ENCODE measurements at regions not wholly inside any gene's neighbourhood (a gene's known extent, or its start where the extent isn't known, plus 50 kb on each side); places are given as distances from the start of the nearest gene placed in this dataset.
"Not testable (repeated sequence)": the region's sequence is repeated elsewhere in the genome, so short reads cannot be mapped to it uniquely, and the experiment has no call there.

- Histone ChIP-seq H3K27me3 (no peaks in the 10 kb centered on the region), H3K27ac (no peak overlapping the region), H3K4me1 (peaks cover 5% of the 10 kb centered on the region), H3K4me3 (no peak overlapping the region), H3K36me3 (no peaks in the 10 kb centered on the region), H3K9me3 (no peaks in the 10 kb centered on the region)
- no peak for DNase-seq (ENCODE audit: low spot score in 2 of 2)
- TF ChIP-seq EP300 (IDR thresholded peaks at IDR 0.05) (no peak), POLR2AphosphoS5 (IDR thresholded peaks at IDR 0.05) (no peak), POLR2A (IDR thresholded peaks at IDR 0.05) (no peak), CTCF (IDR thresholded peaks at IDR 0.05) (no peak)
- 81% methylated on average over 2 of the region's 2 CpGs for WGBS
These were observed 106.7 kb downstream of the ZIC4 start for GRCh38 chr3:147299656-147300055.

GRCh38 chr3:147298511-147298982, 107.8 kb downstream of the ZIC4 start:
- no peak for DNase-seq (ENCODE audit: low spot score in 2 of 2)
- Histone ChIP-seq H3K9me3 (no peaks in the 10 kb centered on the region), H3K27me3 (no peaks in the 10 kb centered on the region), H3K4me1 (peaks cover 5% of the 10 kb centered on the region), H3K4me3 (no peak overlapping the region), H3K27ac (no peak overlapping the region), H3K36me3 (no peaks in the 10 kb centered on the region)
- no peak for TF ChIP-seq POLR2A (IDR thresholded peaks at IDR 0.05)
- WGBS: 7% methylated on average over 4 of the region's 4 CpGs

DNA sequence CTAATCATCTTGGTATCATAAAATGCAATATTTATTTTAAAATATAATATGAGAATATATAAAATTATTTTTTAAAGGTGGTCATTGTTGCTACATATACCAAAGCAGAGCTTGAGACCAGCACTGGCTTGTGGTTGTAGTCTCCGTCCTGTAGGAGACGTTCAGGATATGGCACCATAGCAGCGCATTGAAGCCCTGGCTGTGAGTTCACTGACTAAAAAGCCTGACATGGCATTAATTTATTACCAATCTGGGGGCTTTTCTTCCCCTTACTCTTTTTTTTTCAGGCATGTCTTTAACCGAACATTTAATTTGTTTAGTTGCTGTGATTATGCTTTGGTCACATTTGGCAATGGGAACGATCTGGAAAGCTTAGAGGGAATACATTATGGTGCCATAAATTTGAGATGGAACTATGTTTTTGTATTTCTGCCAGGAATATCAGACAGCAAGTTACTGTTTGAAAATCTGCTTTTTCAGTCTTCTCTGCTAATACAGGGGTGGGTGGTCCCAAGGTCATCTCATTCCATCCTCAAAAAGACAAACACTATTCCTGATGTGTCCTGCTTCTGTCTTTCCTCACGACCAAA, 108.5 kb downstream of the ZIC4 start:
- H3K9me3 ChIP-seq: no peaks in the 10 kb centered on the region
- 63% methylated on average over 6 of the region's 6 CpGs for WGBS

DNA sequence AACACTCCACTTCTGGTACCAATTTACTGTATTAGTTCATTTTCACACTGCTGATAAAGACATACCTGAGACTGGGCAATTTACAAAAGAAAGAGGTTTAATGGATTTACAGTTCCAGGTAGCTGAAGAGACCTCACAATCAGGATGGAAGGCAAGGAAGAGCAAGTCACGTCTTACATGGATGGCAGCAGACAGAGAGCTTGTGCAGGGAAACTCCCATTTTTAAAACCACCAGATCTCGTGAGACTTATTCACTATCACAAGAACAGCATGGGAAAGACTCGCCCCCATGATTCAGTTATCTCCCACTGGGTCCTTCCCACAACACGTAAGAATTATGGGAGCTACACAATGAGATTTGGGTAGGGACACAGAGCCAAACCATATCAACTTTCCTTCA, 119.0 kb downstream of the ZIC4 start:
- H3K27ac ChIP-seq; H3K9me3 ChIP-seq; H3K4me1 ChIP-seq; DNase-seq (ENCODE audit: low spot score in 2 of 2); H3K36me3 ChIP-seq; H3K4me3 ChIP-seq; H3K27me3 ChIP-seq: not testable (repeated sequence)
- 85% methylated on average over 4 of the region's 4 CpGs for WGBS

More for the DNA sequence above, 108.5 kb downstream of the ZIC4 start:
- H3K27me3 ChIP-seq: no peaks in the 10 kb centered on the region
- H3K4me3 ChIP-seq: no peak overlapping the region
- DNase-seq (ENCODE audit: low spot score in 2 of 2): no peak
- no peak overlapping the region for H3K27ac ChIP-seq
- no peaks in the 10 kb centered on the region for H3K36me3 ChIP-seq
- TF ChIP-seq CTCF (IDR thresholded peaks at IDR 0.05) (no peak), POLR2A (IDR thresholded peaks at IDR 0.05) (no peak), EP300 (IDR thresholded peaks at IDR 0.05) (no peak), POLR2AphosphoS5 (IDR thresholded peaks at IDR 0.05) (no peak)
- H3K4me1 ChIP-seq: peaks cover 5% of the 10 kb centered on the region

DNA sequence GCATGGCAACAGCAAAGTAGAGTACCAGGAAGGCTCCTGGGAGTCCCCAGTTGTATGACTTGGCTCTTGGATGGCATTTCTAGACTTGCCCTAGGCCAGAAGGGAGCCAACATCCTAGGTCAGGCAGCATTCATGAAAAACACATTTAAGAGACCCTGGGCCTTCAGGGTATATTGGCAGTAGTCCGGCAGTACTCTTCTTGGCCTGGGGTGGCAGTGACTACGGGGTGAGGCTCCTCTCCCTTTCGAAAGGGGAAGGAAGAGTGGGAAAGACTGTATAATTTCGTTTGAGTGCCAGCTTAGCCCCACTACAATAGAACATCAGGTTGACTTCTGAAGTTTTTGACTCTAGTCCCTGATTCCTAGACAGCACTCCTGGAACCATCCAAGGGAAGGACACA, 136.4 kb downstream of the ZIC4 start:
- no peak for DNase-seq (ENCODE audit: low spot score in 2 of 2)
- H3K27me3 ChIP-seq: no peaks in the 10 kb centered on the region
- H3K4me1 ChIP-seq: no peaks in the 10 kb centered on the region
- no peaks in the 10 kb centered on the region for H3K36me3 ChIP-seq
- TF ChIP-seq POLR2AphosphoS5 (IDR thresholded peaks at IDR 0.05) (no peak), CTCF (IDR thresholded peaks at IDR 0.05) (no peak), EP300 (IDR thresholded peaks at IDR 0.05) (no peak), POLR2A (IDR thresholded peaks at IDR 0.05) (no peak)
- WGBS: 70% methylated on average over 4 of the region's 4 CpGs
- H3K4me3 ChIP-seq: no peak overlapping the region
- no peak overlapping the region for H3K27ac ChIP-seq
- peaks cover 4% of the 10 kb centered on the region for H3K9me3 ChIP-seq

- 88% methylated on average over 3 of the region's 3 CpGs for WGBS
- no peaks in the 10 kb centered on the region for H3K4me1 ChIP-seq
- H3K36me3 ChIP-seq: no peaks in the 10 kb centered on the region
- no peak overlapping the region for H3K4me3 ChIP-seq
- no peaks in the 10 kb centered on the region for H3K27me3 ChIP-seq
- TF ChIP-seq EP300 (IDR thresholded peaks at IDR 0.05) (no peak), POLR2A (IDR thresholded peaks at IDR 0.05) (no peak), POLR2AphosphoS5 (IDR thresholded peaks at IDR 0.05) (no peak), CTCF (IDR thresholded peaks at IDR 0.05) (no peak)
- H3K9me3 ChIP-seq: no peaks in the 10 kb centered on the region
- no peak for DNase-seq (ENCODE audit: low spot score in 2 of 2)
- no peak overlapping the region for H3K27ac ChIP-seq
These were observed 138.9 kb downstream of the ZIC4 start for GRCh38 chr3:147267434-147267833.

All from suprapubic skin (tissue), 4 donors.